ENCODE measurements at regions not wholly inside any gene's neighbourhood (a gene's known extent, or its start where the extent isn't known, plus 50 kb on each side); places are given as distances from the start of the nearest gene placed in this dataset.

DNA sequence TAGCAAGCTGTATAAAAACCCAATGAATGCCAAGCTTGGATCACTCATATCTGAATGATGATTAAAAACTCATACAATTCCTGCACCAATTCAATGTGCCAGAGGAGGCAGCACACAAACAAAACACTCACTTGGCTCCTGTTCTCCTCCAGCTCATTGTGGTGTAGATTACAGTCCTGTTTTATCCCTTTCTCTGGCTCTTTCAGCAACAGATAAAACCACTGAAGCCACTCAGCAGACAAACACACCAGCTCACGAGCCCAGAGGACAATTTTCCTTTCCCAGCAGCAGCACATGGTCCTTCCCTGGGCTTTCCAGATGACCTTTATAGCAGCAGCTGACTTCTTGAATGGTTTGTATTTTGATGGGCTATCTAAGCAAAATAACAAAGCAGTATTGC lies 107.3 kb upstream of the STARD3NL start:
- DNase-seq, result peak in 1 of 51 donors; percentile 2

DNA sequence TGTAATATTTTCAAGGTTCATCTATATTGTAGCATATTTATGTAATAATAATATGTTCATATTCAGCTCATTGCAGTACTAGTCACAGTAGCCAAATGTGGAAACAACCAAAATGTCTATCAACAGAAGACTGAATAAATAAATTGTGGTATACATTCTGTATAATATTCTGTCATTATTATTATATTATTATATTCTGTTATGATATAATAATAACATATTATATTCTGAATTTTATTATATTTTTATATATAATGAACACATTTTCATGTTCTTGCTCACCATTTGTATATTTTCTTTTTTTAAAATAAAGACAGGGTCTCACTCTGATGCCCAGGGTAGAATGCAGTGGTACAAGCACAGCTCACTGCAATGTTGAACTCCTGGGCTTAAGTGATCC lies 91.2 kb upstream of the STARD3NL start:
- no peak for DNase-seq

DNA sequence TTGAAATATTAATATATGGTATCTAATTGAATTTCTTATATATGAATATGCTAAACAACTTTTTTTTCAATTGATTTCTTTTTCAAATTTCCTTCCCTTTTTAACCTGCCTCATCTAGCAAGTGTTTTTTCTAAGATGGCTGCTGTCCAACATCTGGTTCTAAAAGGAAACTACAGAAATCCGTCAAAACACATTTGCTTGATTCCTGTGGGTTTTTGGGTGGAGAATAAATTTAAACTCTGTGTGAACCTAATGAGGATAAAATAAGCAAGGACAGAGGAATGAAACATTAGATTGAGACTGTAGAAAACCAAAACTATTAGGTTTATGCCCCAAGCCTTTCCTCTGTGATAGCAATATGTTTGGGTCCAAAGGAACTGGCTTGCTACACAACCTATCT lies 75.5 kb upstream of the STARD3NL start:
- no peak for DNase-seq

DNA sequence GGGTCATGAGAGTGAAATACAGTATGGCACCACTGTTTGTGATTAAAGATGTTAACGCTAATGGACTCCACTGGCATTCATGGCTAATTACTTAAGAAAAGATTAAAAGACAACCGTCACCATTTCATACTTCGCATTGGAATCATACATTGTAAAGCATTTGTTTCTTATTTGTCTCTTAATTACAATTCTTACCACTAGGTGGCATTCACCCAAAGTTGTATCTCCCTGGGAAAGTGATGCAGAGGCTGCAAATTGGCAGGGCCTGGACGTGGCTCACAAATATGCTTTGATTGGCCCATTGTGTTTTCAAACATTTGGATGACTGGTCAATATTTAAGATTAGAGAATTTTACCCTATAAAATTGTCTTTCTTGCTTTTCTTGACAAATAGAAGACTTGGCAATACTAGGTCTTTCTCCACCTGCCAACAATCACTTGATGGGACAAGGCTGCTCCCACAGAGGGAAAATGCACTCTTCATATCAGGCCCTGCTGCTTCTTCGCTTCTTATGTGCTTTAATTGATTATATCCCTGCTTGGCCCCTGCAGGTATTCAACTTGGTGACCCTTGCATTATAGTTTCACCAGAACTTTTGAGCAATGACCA lies 72.1 kb upstream of the STARD3NL start:
- DNase-seq, result peak in 5 of 51 donors; percentile 1 to 17 (median 3)

GRCh38 chr7:38107486-38107893 lies 70.6 kb upstream of the STARD3NL start:
- DNase-seq, result peak in 39 of 51 donors; percentile 1 to 80 (median 23)

GRCh38 chr7:38112075-38112474 lies 66.0 kb upstream of the STARD3NL start:
- DNase-seq, result no peak

GRCh38 chr7:38120076-38120475 lies 58.0 kb upstream of the STARD3NL start:
- no peak for DNase-seq

DNA sequence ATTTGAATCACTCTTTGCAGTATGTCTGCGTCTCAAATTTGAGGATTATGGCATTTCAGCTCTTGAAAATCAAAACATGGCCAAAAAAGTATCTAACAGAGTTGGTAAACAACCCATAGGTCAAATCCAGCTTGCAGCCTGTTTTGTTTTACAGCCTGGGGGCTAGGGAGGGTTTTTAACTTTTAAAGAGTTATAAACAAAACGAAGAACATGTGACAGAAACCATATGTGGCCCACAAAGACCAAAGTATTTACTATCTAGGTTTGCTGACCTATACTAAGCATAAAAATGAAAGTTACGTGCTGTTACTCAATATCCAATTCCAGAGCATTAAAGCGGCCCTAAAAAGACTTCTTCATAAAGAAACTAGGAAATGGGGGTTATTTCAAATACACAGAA lies 55.5 kb upstream of the STARD3NL start:
- DNase-seq, result no peak

DNA sequence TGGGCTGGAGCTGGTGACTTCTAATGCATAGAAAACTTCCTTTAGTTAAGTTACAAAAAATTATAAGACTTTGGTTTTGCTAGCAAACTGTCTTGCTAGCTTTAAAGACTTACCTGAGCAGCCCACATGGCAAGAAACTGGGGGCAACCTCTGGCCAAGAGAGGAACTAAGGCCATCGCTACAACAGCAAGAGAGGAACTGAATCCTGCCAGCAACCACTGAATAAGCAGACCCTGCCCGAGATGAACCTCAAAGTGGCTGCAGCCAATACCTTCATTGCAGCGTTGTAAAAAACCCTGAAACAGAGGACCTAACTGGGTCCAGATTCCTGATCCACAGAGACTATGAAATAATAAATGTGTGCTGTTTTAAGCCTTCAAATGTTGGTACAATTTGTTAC lies 54.6 kb upstream of the STARD3NL start:
- no peak for DNase-seq

- no peak for DNase-seq
These were observed 50.5 kb upstream of the STARD3NL start for GRCh38 chr7:38127216-38128207.
